GM18499 (cell line): ENCODE measurements at regions not wholly inside any gene's neighbourhood (a gene's known extent, or its start where the extent isn't known, plus 50 kb on each side); places are given as distances from the start of the nearest gene placed in this dataset.
"Not testable (repeated sequence)": the region's sequence is repeated elsewhere in the genome, so short reads cannot be mapped to it uniquely, and the experiment has no call there.

ENCODE experiments used
- ATAC-seq: cut with Tn5 transposase; IDR thresholded peaks from one replicate; pipeline ENCODE4 v1.9.1; 2021; ENCODE audit warnings: moderate number of reproducible peaks; ENCODE audit not compliant: insufficient read depth, unreplicated experiment

DNA sequence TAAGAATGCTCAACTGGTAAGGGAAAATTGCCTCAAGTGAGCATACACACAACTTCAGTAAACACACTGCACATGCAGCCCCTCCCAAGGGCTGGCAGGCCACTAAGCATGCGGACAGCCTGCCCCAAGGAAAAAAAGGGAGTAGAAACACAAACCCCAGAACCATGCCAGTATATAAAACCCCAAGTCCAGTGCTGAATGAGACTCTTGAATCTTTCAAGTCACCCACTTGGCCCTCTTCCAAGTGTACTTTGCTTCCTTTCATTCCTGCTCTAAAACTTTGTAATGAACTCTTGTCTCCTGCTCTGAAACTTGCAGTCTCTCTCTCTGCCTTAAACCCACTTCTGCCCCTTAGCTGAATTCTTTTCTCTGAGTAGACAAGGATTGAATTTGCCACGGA is 736.4 kb downstream of the RNF144A start:
- no peak for ATAC-seq

GRCh38 chr2:7655629-7656028 is 738.4 kb downstream of the RNF144A start:
- ATAC-seq, result no peak

DNA sequence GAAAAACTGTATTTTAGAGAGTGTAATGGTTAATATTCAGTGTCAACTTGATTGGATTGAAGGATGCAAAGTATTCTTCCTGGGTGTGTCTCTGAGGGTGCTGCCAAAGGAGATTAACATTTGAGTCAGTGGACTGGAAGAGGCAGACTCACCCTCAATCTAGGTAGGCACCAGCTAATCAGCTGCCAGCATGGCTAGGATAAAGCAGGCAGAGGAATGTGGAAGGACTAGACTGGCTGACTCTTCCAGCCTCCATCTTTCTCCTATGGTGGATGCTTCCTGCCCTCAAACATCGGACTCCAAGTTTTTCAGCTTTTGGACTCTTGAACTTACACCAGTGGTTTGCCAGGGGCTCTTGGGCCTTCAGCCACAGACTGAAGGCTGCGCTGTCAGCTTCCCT is 740.3 kb downstream of the RNF144A start:
- not testable (repeated sequence) for ATAC-seq

DNA sequence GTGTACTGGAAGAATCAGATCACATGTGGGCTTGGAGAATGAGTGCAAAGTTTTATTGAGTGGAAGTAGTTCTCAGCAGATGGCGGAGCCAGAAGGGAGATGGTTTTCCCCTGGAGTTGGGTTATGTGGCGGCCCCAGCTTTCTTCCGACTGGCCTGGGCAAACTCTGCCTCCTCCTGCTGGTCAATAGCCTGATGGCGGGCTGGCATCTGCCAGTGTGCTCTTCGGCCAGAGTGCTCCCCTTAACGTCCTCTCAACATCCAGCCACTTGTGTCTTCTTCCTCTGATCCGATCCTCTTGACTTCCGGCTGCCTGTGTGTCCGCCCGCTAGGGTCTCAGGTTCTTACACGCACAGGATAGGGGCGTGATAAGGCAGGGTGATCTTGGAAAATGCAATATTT is 741.3 kb downstream of the RNF144A start:
- ATAC-seq, result no peak

DNA sequence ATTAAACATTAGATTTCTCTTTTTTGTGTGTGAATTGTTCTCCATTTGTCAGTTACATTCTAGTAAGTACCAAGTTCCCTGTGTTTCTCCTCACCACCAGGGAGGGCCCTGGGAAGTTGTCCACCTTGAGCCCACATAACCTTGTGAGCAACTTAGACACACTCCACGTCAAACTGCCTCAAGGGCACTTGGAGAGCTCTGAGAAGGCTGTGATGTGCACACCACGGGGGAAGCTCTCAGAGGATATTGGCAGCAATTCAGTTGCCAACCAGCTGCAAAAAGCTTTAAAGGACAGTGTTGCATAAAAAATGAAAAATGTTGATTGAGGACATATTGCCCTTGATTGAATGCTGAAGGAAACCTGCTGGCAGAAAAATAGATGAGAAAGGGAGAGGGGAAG is 743.6 kb downstream of the RNF144A start:
- no peak for ATAC-seq

GRCh38 chr2:7661502-7661901 is 744.3 kb downstream of the RNF144A start:
- ATAC-seq, result no peak

GRCh38 chr2:7665880-7666279 is 748.7 kb downstream of the RNF144A start:
- no peak for ATAC-seq

DNA sequence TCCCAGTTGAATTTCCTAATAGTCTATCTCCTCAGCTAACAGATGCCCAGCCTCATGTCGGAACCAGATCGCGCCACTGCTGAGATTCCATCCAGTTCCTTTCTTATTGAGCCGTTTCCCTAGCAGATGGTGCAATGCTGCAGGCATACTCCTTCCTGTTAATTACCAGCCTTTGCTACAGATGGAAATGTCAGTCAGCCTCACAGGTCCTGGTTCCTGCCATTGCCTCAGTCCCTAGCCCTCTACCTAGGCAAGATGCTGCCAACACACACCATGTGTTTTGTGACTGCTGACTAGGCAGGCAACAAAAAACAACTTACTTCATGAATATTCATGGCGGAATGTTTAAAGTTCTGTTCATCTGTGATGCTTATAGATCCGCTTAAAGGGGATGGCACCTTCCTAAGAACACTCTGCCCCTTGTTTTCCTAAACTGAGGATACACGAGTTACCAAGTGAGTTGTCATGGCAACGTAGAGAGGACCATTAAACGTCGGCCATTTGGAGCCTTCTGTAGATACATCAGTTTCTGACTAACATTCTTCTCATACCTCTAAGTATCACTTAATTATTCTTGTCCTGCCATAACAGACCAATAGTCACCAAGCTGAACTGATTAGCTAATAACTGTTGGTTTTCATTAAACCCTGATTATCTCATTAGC is 749.5 kb downstream of the RNF144A start:
- no peak for ATAC-seq

GRCh38 chr2:7667260-7667757 is 750.1 kb downstream of the RNF144A start:
- no peak for ATAC-seq

DNA sequence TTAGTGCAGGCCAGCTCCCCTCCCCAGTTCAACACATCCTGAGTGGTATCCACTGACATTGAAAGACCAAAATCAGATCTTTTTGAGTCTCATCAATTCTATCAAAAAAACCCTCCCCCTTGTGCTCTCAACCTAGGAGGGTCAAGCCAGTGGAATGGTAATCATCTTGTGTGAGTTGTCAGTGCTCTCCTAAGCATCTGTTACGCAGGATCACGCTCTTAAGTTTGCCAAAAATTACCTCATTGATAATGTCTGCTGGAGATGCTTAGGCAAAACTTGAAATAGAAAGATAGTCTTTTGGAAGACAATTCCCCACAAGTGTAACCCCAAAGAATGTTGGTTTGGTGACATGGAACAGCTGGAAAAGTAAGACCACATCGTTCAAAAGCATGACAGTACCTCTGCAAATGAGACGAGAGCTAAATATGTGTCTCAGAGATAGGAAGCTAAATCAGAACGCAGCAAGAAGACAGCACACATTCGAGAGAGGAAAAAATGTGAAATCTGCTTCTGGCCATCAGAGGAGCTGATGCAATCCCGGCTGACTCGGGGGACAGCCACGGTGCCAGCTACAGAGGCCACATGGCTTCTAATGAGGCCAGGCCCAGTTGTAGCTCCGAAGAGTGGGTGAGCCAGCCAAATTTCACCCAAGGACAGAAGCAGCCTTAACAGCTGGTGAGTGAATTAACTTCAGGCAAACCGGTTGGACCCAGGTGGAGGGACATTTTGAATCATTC is 753.9 kb downstream of the RNF144A start:
- no peak for ATAC-seq

GRCh38 chr2:7672027-7672684 is 754.9 kb downstream of the RNF144A start:
- ATAC-seq, result no peak

GRCh38 chr2:7672685-7673071 is 755.5 kb downstream of the RNF144A start:
- ATAC-seq, result no peak

DNA sequence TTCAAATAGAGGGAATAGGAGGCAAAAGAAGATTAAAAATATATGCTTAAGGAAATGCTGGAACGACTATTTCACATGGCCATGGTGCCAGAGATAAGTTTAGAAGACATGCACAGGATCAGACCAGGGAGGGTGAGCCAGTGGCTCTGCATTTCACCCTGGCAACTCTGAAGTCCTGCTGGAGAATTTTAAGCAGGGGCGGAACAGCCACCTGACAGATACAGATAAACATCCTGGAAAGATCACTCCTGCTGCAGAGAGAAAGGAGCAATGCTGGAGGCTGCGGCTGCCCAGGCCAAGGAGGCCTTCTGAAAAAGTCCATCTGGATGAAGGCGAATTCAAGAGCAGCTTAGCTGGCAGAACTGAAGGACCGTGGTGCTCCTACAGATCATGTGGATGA is 755.9 kb downstream of the RNF144A start:
- ATAC-seq, result no peak

- no peak for ATAC-seq
Observed at GRCh38 chr2:7673853-7674252, 756.6 kb downstream of the RNF144A start.

DNA sequence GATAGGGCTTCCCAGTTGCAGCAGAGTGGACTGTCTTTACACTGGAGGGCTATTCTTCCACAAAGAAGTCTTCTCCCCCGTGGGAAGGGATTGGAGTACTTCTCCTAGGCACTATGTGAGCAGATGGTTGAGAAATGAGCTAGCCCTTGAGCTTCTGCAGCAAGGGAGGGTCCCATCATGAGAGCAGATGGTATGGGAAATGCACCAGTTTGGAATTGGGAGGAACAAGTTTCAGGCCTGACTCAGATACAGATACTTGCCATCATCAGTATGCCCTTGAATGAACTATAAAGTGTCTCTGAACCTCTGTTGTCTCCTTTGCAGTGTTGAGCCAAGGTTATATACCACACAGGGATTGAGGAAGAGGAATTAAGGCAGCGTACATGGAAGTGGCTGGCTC is 757.4 kb downstream of the RNF144A start:
- ATAC-seq, result no peak

GRCh38 chr2:7676714-7677113 is 759.5 kb downstream of the RNF144A start:
- no peak for ATAC-seq

GRCh38 chr2:7681881-7682461 is 764.8 kb downstream of the RNF144A start:
- no peak for ATAC-seq

DNA sequence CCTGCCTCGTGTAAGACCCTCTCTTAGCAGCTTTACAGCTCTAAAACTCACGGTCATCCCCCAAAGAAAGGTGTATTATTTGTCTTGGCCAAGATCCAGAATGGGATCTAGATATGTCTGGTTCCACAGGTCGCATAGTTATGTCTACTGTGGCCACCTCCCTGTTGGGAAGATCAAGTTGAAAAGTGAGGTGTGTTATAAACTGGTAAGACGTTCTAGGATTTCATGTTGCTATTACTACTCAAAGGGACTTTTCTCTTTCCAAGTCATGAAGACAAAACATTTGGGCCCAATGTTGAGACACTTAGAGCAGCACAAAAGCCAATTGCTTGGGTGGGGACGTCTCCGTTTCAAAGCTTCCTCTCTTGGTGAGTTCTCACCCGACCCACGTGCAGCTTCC is 766.0 kb downstream of the RNF144A start:
- no peak for ATAC-seq

GRCh38 chr2:7683708-7684107 is 766.5 kb downstream of the RNF144A start:
- ATAC-seq, result no peak

- no peak for ATAC-seq
Observed at GRCh38 chr2:7685342-7686015, 768.3 kb downstream of the RNF144A start.

- no peak for ATAC-seq
Observed at GRCh38 chr2:7686016-7686385, 768.8 kb downstream of the RNF144A start.
